Stimulated activated CD8-positive, alpha-beta memory T cell treated with anti-CD3 and anti-CD28 coated beads, Interleukin-4, amount 100 ng/mL, for 4 hours (primary cell): ENCODE measurements at regions not wholly inside any gene's neighbourhood (a gene's known extent, or its start where the extent isn't known, plus 50 kb on each side); places are given as distances from the start of the nearest gene placed in this dataset.
"Not testable (repeated sequence)": the region's sequence is repeated elsewhere in the genome, so short reads cannot be mapped to it uniquely, and the experiment has no call there.

Experiments
- DNase-seq, 2 donors: peaks; one replicate each; pipeline ENCODE4 v3.0.0-alpha.2; 2020; ENCODE audit warnings: low read depth in 2 of 2, low spot score in 1 of 2

- DNase-seq = no peak
These were observed 900.1 kb upstream of the SLC35B3 start for GRCh38 chr6:9335431-9335830.

- no peak for DNase-seq
These were observed 899.6 kb upstream of the SLC35B3 start for GRCh38 chr6:9334979-9335378.

- no peak for DNase-seq
These were observed 897.0 kb upstream of the SLC35B3 start for GRCh38 chr6:9332241-9332780.

- DNase-seq = no peak
These were observed 881.5 kb upstream of the SLC35B3 start for GRCh38 chr6:9316831-9317230.

- no peak for DNase-seq
These were observed 880.8 kb upstream of the SLC35B3 start for GRCh38 chr6:9315966-9316650.

GRCh38 chr6:9308284-9308683, 872.9 kb upstream of the SLC35B3 start:
- DNase-seq = no peak

GRCh38 chr6:9307786-9308185, 872.4 kb upstream of the SLC35B3 start:
- DNase-seq = no peak

- no peak for DNase-seq
These were observed 871.8 kb upstream of the SLC35B3 start for GRCh38 chr6:9307187-9307586.

GRCh38 chr6:9295644-9296043, 860.3 kb upstream of the SLC35B3 start:
- no peak for DNase-seq

- no peak for DNase-seq
These were observed 857.6 kb upstream of the SLC35B3 start for GRCh38 chr6:9292975-9293374.

- DNase-seq = not testable (repeated sequence)
These were observed 855.0 kb upstream of the SLC35B3 start for GRCh38 chr6:9290342-9290741.

GRCh38 chr6:9272671-9273070, 837.3 kb upstream of the SLC35B3 start:
- no peak for DNase-seq

- DNase-seq = no peak
These were observed 831.4 kb upstream of the SLC35B3 start for GRCh38 chr6:9266741-9267140.

GRCh38 chr6:9257215-9257614, 821.9 kb upstream of the SLC35B3 start:
- no peak for DNase-seq

GRCh38 chr6:9254251-9254650, 818.9 kb upstream of the SLC35B3 start:
- no peak for DNase-seq

- DNase-seq = no peak
These were observed 817.5 kb upstream of the SLC35B3 start for GRCh38 chr6:9252799-9253198.

- DNase-seq = no peak
These were observed 815.5 kb upstream of the SLC35B3 start for GRCh38 chr6:9250852-9251251.

- no peak for DNase-seq
These were observed 812.8 kb upstream of the SLC35B3 start for GRCh38 chr6:9248133-9248532.

- no peak for DNase-seq
These were observed 805.5 kb upstream of the SLC35B3 start for GRCh38 chr6:9240861-9241260.

GRCh38 chr6:9236443-9236842, 801.1 kb upstream of the SLC35B3 start:
- DNase-seq = no peak

GRCh38 chr6:9233686-9234085, 798.3 kb upstream of the SLC35B3 start:
- no peak for DNase-seq

GRCh38 chr6:9233226-9233625, 797.9 kb upstream of the SLC35B3 start:
- DNase-seq = no peak

- no peak for DNase-seq
These were observed 790.1 kb upstream of the SLC35B3 start for GRCh38 chr6:9225441-9225871.
